MG63 (cell line): ENCODE measurements at regions not wholly inside any gene's neighbourhood (a gene's known extent, or its start where the extent isn't known, plus 50 kb on each side); places are given as distances from the start of the nearest gene placed in this dataset.
"Not testable (repeated sequence)": the region's sequence is repeated elsewhere in the genome, so short reads cannot be mapped to it uniquely, and the experiment has no call there.

Source experiments
- DNase-seq: peaks from one replicate; pipeline ENCODE4 v3.0.0-alpha.2; 2020
- H3K27me3 ChIP-seq: fragments of 250-450 bp; sonication (Bioruptor Pico); 2 replicates; pipeline ENCODE4 v1.5.1; 2020; ENCODE audit warnings: mild to moderate bottlenecking, moderate library complexity
- H3K36me3 ChIP-seq: fragments of 250-450 bp; sonication (Bioruptor Pico); 2 replicates; pipeline ENCODE4 v1.5.1; 2020; ENCODE audit warnings: mild to moderate bottlenecking, moderate library complexity
- H3K4me3 ChIP-seq: fragments of 250-450 bp; sonication (Bioruptor Pico); 2 replicates; pipeline ENCODE4 v1.5.1; 2020; ENCODE audit warnings: mild to moderate bottlenecking, moderate library complexity
- H3K9me3 ChIP-seq: fragments of 250-450 bp; sonication (Bioruptor Pico); 2 replicates; pipeline ENCODE4 v1.5.1; 2020; ENCODE audit warnings: mild to moderate bottlenecking, moderate library complexity

- no peak for DNase-seq
- H3K4me3 ChIP-seq = no peak overlapping the region
- no peaks in the 10 kb centered on the region for H3K36me3 ChIP-seq
- H3K9me3 ChIP-seq = 0 out of 2 replicates have a peak, but pooled peaks cover 5% of the 10 kb centered on the region
- no peaks in the 10 kb centered on the region for H3K27me3 ChIP-seq
Measured at GRCh38 chr15:67935244-67935643, 95.4 kb upstream of the RNU6-1 start.

GRCh38 chr15:67936258-67936657, 96.4 kb upstream of the RNU6-1 start:
- no peak for DNase-seq
- Histone ChIP-seq H3K4me3 (no peak overlapping the region), H3K36me3 (no peaks in the 10 kb centered on the region), H3K27me3 (no peaks in the 10 kb centered on the region), H3K9me3 (0 out of 2 replicates have a peak, but pooled peaks cover 5% of the 10 kb centered on the region)

GRCh38 chr15:67937153-67937761, 97.4 kb upstream of the RNU6-1 start:
- Histone ChIP-seq H3K27me3 (no peaks in the 10 kb centered on the region), H3K9me3 (no peaks in the 10 kb centered on the region), H3K4me3 (no peak overlapping the region), H3K36me3 (no peaks in the 10 kb centered on the region)
- DNase-seq = no peak

- H3K27me3 ChIP-seq, H3K4me3 ChIP-seq, H3K9me3 ChIP-seq, DNase-seq, H3K36me3 ChIP-seq: not testable (repeated sequence)
Measured at GRCh38 chr15:67939179-67939578, 99.3 kb upstream of the RNU6-1 start.

- DNase-seq, H3K9me3 ChIP-seq, H3K4me3 ChIP-seq, H3K36me3 ChIP-seq, H3K27me3 ChIP-seq: not testable (repeated sequence)
Measured at GRCh38 chr15:67939588-67940323, 99.9 kb upstream of the RNU6-1 start.

GRCh38 chr15:67940324-67940719, 100.5 kb upstream of the RNU6-1 start:
- no peaks in the 10 kb centered on the region for H3K27me3 ChIP-seq
- no peak for DNase-seq
- H3K4me3 ChIP-seq = no peak overlapping the region
- H3K36me3 ChIP-seq = no peaks in the 10 kb centered on the region
- H3K9me3 ChIP-seq = 0 out of 2 replicates have a peak, but pooled peaks cover 2% of the 10 kb centered on the region

- no peaks in the 10 kb centered on the region for H3K36me3 ChIP-seq
- H3K4me3 ChIP-seq = no peak overlapping the region
- peak; percentile 52 for DNase-seq
- 0 out of 2 replicates have a peak, but pooled peaks cover 2% of the 10 kb centered on the region for H3K9me3 ChIP-seq
- H3K27me3 ChIP-seq = no peaks in the 10 kb centered on the region
Measured at GRCh38 chr15:67941648-67942310, 101.9 kb upstream of the RNU6-1 start.

GRCh38 chr15:67943475-67943874, 103.6 kb upstream of the RNU6-1 start:
- H3K27me3 ChIP-seq = no peaks in the 10 kb centered on the region
- H3K4me3 ChIP-seq = no peak overlapping the region
- DNase-seq = no peak
- 0 out of 2 replicates have a peak, but pooled peaks cover 2% of the 10 kb centered on the region for H3K9me3 ChIP-seq
- no peaks in the 10 kb centered on the region for H3K36me3 ChIP-seq

- Histone ChIP-seq H3K27me3 (no peaks in the 10 kb centered on the region), H3K36me3 (no peaks in the 10 kb centered on the region), H3K4me3 (no peak overlapping the region), H3K9me3 (0 out of 2 replicates have a peak, but pooled peaks cover 2% of the 10 kb centered on the region)
- DNase-seq = no peak
Measured at GRCh38 chr15:67944010-67944641, 104.3 kb upstream of the RNU6-1 start.

GRCh38 chr15:67945131-67945530, 105.3 kb upstream of the RNU6-1 start:
- Histone ChIP-seq H3K27me3 (no peaks in the 10 kb centered on the region), H3K4me3 (no peak overlapping the region), H3K9me3 (0 out of 2 replicates have a peak, but pooled peaks cover 2% of the 10 kb centered on the region), H3K36me3 (no peaks in the 10 kb centered on the region)
- DNase-seq = no peak

GRCh38 chr15:67945951-67946700, 106.3 kb upstream of the RNU6-1 start:
- DNase-seq = peak; percentile 20
- H3K4me3 ChIP-seq = no peak overlapping the region
- no peaks in the 10 kb centered on the region for H3K36me3 ChIP-seq
- 0 out of 2 replicates have a peak, but pooled peaks cover 2% of the 10 kb centered on the region for H3K9me3 ChIP-seq
- H3K27me3 ChIP-seq = no peaks in the 10 kb centered on the region

GRCh38 chr15:67946701-67947100, 106.9 kb upstream of the RNU6-1 start:
- Histone ChIP-seq H3K36me3 (no peaks in the 10 kb centered on the region), H3K9me3 (0 out of 2 replicates have a peak, but pooled peaks cover 2% of the 10 kb centered on the region), H3K4me3 (no peak overlapping the region), H3K27me3 (no peaks in the 10 kb centered on the region)
- no peak for DNase-seq

GRCh38 chr15:67947254-67948039, 106.7 kb upstream of the PIAS1 start:
- H3K4me3 ChIP-seq = no peak overlapping the region
- 0 out of 2 replicates have a peak, but pooled peaks cover 2% of the 10 kb centered on the region for H3K9me3 ChIP-seq
- H3K27me3 ChIP-seq = no peaks in the 10 kb centered on the region
- no peak for DNase-seq
- no peaks in the 10 kb centered on the region for H3K36me3 ChIP-seq

- H3K36me3 ChIP-seq = no peaks in the 10 kb centered on the region
- no peak for DNase-seq
- H3K27me3 ChIP-seq = no peaks in the 10 kb centered on the region
- 0 out of 2 replicates have a peak, but pooled peaks cover 1% of the 10 kb centered on the region for H3K9me3 ChIP-seq
- H3K4me3 ChIP-seq = no peak overlapping the region
Measured at GRCh38 chr15:67948215-67948614, 105.9 kb upstream of the PIAS1 start.

GRCh38 chr15:67951187-67951586, 102.9 kb upstream of the PIAS1 start:
- DNase-seq, H3K9me3 ChIP-seq, H3K36me3 ChIP-seq, H3K27me3 ChIP-seq, H3K4me3 ChIP-seq: not testable (repeated sequence)

GRCh38 chr15:67953299-67953698, 100.8 kb upstream of the PIAS1 start:
- no peaks in the 10 kb centered on the region for H3K9me3 ChIP-seq
- DNase-seq = no peak
- H3K36me3 ChIP-seq = no peaks in the 10 kb centered on the region
- no peak overlapping the region for H3K4me3 ChIP-seq
- no peaks in the 10 kb centered on the region; the same call in 1 of the 2 replicates for H3K27me3 ChIP-seq
